Endometrial microvascular endothelial cells (primary cell): ENCODE measurements at regions not wholly inside any gene's neighbourhood (a gene's known extent, or its start where the extent isn't known, plus 50 kb on each side); places are given as distances from the start of the nearest gene placed in this dataset.
"Not testable (repeated sequence)": the region's sequence is repeated elsewhere in the genome, so short reads cannot be mapped to it uniquely, and the experiment has no call there.

ENCODE experiments used
- in situ Hi-C: cut with HindIII; loops from 2 replicates; pipeline ENCODE4 v1.10.0; 2017; ENCODE audit warnings: low sequenced_read_pairs, low pct_unique_long_range_greater_than_20kb; ENCODE audit errors: inconsistent ontology term

GRCh38 chr5:145479857-145480256 lies 355.3 kb downstream of the PRELID2 start:
- in situ Hi-C loops, result no loop called here

- in situ Hi-C loops, result no loop called here
These were observed 355.9 kb downstream of the PRELID2 start for GRCh38 chr5:145479271-145479670.

GRCh38 chr5:145478651-145479050 lies 356.5 kb downstream of the PRELID2 start:
- in situ Hi-C loops, result no loop called here

GRCh38 chr5:145473042-145473642 lies 362.0 kb downstream of the PRELID2 start:
- in situ Hi-C loops, result no loop called here

GRCh38 chr5:145471831-145472612 lies 363.1 kb downstream of the PRELID2 start:
- in situ Hi-C loops, result no loop called here

GRCh38 chr5:145471026-145471425 lies 364.1 kb downstream of the PRELID2 start:
- in situ Hi-C loops, result no loop called here

- in situ Hi-C loops, result no loop called here
These were observed 364.7 kb downstream of the PRELID2 start for GRCh38 chr5:145470396-145470979.

- in situ Hi-C loops, result no loop called here
These were observed 367.7 kb downstream of the PRELID2 start for GRCh38 chr5:145467446-145467845.

GRCh38 chr5:145466533-145466932 lies 368.6 kb downstream of the PRELID2 start:
- in situ Hi-C loops, result no loop called here

GRCh38 chr5:145465474-145466263 lies 369.5 kb downstream of the PRELID2 start:
- in situ Hi-C loops, result no loop called here

GRCh38 chr5:145464171-145464570 lies 371.0 kb downstream of the PRELID2 start:
- in situ Hi-C loops, result no loop called here

GRCh38 chr5:145463634-145464033 lies 371.5 kb downstream of the PRELID2 start:
- in situ Hi-C loops, result no loop called here

- in situ Hi-C loops, result no loop called here
These were observed 372.6 kb downstream of the PRELID2 start for GRCh38 chr5:145462525-145462924.

- in situ Hi-C loops, result no loop called here
These were observed 384.8 kb downstream of the PRELID2 start for GRCh38 chr5:145450286-145450885.

- in situ Hi-C loops, result no loop called here
These were observed 385.3 kb downstream of the PRELID2 start for GRCh38 chr5:145449794-145450193.

GRCh38 chr5:145446875-145447274 lies 388.3 kb downstream of the PRELID2 start:
- in situ Hi-C loops, result not testable (repeated sequence)

GRCh38 chr5:145446412-145446811 lies 388.7 kb downstream of the PRELID2 start:
- in situ Hi-C loops, result no loop called here

- in situ Hi-C loops, result no loop called here
These were observed 390.1 kb downstream of the PRELID2 start for GRCh38 chr5:145445027-145445426.

- in situ Hi-C loops, result no loop called here
These were observed 391.2 kb downstream of the PRELID2 start for GRCh38 chr5:145443964-145444363.
